C1 segment of cervical spinal cord (tissue), 14 donors: ENCODE measurements at regions not wholly inside any gene's neighbourhood (a gene's known extent, or its start where the extent isn't known, plus 50 kb on each side); places are given as distances from the start of the nearest gene placed in this dataset.

Source experiments
- DNase-seq, 14 donors: peaks; one replicate each; lab custom pipeline; 2025; lab: John Stamatoyannopoulos, UW

- DNase-seq = no peak
Observed at GRCh38 chr6:39998126-39998525, 63.9 kb upstream of the MOCS1 start.

GRCh38 chr6:39997101-39997635 is 62.9 kb upstream of the MOCS1 start:
- no peak for DNase-seq

GRCh38 chr6:39995633-39996032 is 61.4 kb upstream of the MOCS1 start:
- no peak for DNase-seq

- DNase-seq = no peak
Observed at GRCh38 chr6:39992861-39993622, 58.8 kb upstream of the MOCS1 start.
